HFF-Myc (cell line): ENCODE measurements at regions not wholly inside any gene's neighbourhood (a gene's known extent, or its start where the extent isn't known, plus 50 kb on each side); places are given as distances from the start of the nearest gene placed in this dataset.

Source experiments
- DNase-seq: peaks from one replicate; pipeline ENCODE4 v3.0.0-alpha.2; 2011; ENCODE audit warnings: low read depth; ENCODE audit errors: extremely low read depth
- H3K4me3 ChIP-seq: replicated peaks from 2 replicates; pipeline ENCODE4 v1.5.1; 2011; ENCODE audit warnings: low read depth, mild to moderate bottlenecking, control low read depth, low read length
- CTCF ChIP-seq: IDR thresholded peaks from 2 replicates; pipeline ENCODE4 v1.5.1; 2012; ENCODE audit warnings: mild to moderate bottlenecking, low read depth, low read length, control low read depth; ENCODE audit errors: missing control alignments

DNA sequence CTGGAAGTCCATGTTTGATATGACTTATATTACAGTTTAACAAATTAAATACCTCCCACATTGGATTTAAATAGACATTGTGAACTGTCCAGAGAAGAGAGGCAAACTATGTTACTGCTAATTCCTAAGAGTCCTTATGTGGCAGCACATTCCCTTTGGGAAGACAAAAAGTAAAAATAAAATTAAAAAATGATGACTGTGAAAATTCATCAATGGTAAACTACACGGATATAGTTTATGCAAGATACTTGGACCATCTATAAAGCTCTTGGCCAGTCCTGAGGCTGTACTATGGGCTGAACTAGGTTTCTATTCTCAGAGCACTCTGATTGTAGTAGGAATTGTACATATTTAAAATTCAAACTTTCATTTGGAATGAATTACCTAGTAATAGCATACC, 206.4 kb downstream of the LRRK2 start:
- H3K4me3 ChIP-seq: no peak overlapping the region
- TF ChIP-seq CTCF: no peak
- no peak for DNase-seq

DNA sequence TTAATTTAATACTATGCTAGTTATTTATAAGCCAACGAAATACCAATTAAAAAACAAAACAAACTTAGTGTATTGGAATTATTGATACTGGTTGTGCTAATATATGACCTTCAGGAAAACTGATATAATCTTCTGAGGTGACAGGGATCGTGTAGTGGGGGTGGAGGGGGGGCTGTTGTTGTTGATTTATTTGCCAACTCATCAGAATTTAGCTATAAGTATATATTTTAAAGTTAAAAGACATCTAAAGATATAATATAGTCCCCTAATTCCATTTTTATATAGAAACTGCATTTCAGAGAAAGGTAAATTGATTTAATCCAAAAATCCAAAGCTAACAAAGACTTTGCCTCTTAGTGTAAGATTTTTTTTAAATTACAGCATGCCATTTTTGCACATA, 210.5 kb downstream of the LRRK2 start:
- no peak for DNase-seq
- no peak overlapping the region for H3K4me3 ChIP-seq
- TF ChIP-seq CTCF: no peak

DNA sequence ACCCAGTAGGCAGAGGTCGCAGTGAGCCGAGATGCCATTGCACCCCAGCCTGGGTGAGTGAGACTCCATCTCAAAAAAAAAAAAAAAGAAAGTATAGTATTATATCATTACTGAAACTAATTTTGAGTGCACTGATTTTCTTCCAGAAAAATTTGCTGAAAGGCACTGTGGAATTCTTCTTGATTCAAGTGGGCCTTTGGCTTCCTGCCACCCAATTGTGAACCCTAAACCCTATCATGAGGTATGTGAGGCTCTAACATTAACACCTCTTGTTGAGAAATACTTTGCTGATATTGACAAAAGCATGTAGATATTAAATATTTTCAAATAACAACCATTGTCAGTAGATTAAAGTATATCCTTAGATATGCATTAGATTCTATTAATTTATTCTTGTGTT, 211.2 kb downstream of the LRRK2 start:
- no peak overlapping the region for H3K4me3 ChIP-seq
- no peak for DNase-seq
- TF ChIP-seq CTCF: no peak

GRCh38 chr12:40436564-40436963, 211.8 kb downstream of the LRRK2 start:
- TF ChIP-seq CTCF: no peak
- no peak overlapping the region for H3K4me3 ChIP-seq
- DNase-seq: no peak

DNA sequence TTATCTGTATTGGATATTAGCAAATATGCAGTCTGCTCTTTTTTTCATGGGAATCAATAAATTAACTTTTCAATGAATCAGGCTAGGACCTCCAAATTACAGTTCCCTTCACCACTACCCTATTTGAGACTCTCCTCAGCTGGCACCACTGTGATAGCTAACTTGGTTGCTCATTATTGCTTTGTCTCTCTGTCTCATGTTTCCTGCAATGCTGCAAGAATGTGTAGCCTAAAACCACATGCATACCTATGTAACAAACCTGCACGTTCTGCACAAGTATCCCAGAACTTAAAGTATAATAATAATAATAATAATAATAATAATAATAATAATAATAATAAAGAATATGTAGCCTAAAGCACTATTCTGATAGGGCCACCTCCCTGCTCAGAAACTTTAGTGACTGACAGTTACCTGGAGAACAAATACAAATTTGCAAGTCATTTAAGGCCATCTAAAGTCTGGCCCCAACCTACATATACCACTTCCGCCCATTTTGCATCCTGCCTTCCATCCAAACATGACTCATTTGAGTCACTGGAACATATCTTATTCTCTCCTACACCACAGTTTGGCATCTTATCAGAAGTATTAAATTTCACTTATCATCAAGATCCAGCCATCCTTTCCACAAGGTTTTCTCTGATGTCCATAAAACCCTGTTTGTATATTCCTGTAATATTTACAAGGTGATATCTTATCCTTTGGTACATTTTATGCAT, 215.1 kb downstream of the LRRK2 start:
- no peak overlapping the region for H3K4me3 ChIP-seq
- DNase-seq: no peak
- no peak for TF ChIP-seq CTCF

DNA sequence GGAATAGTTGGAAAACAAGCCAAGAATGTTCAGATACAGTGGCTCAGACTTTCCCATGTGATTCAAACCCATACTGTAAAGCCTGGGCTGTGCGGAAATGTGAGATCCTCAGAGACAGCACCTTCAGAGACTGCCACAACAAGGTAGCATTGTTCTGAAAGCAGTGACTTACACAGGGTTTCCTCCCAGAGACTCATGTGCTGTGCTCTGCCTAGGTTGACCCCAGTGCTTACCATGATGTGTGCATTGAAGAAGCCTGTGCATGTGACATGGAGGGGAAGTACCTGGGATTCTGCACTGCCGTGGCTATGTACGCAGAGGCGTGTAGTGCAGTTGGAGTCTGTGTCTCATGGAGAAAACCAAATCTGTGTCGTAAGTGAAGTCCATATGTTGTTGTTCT, 219.4 kb downstream of the LRRK2 start:
- no peak for DNase-seq
- H3K4me3 ChIP-seq: no peak overlapping the region

More for the DNA sequence above, 219.4 kb downstream of the LRRK2 start:
- TF ChIP-seq CTCF: no peak
